ENCODE measurements at regions not wholly inside any gene's neighbourhood (a gene's known extent, or its start where the extent isn't known, plus 50 kb on each side); places are given as distances from the start of the nearest gene placed in this dataset.

GRCh38 chr6:117761610-117762009 lies 86.3 kb downstream of the NUS1 start:
- no peaks in the 10 kb centered on the region for H3K27me3 ChIP-seq
- peaks cover under 1 to 13% of the 10 kb centered on the region in 2 donors for H3K9me3 ChIP-seq
- DNase-seq: no peak

DNA sequence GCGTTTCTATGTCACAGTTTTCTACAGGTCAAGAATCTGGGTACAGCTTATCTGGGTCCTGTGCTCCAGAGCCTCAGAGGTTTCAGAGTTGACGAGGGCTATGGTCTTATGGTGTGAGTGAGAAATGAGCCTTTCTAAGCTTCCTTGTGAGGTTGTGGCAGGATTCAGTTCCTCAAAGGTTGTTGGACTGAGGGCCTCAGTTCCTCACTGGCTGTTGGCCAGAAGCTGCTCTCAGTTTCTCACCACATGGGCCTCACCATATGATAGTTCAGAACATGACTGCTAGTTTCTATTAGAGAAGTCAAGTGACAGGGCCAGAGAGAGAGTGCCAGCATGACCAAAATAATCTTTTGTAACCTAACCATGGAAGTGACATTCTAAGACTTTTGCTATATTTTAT lies 96.1 kb downstream of the NUS1 start:
- no peak overlapping the region for H3K4me3 ChIP-seq
- H3K36me3 ChIP-seq: no peaks in the 10 kb centered on the region
- 71 to 81% methylated on average over 1 to 2 of the region's 2 CpGs for WGBS, 2 donors (ENCODE audit: low coverage in 1 of 2)
- no peaks in the 10 kb centered on the region for H3K4me1 ChIP-seq
- in situ Hi-C loops (cut with MboI; ENCODE audit: low pct_ligation_motif_present in 1 of 4, low pct_unique_long_range_greater_than_20kb in 1 of 4, low sequenced_read_pairs in 3 of 4) (no loop called here), intact Hi-C loops (cut with DNase I; ENCODE audit: low total_unique reads) (no loop called here)
- no peaks in the 10 kb centered on the region for H3K9me3 ChIP-seq
- no peak overlapping the region for H3K27ac ChIP-seq
- H3K27me3 ChIP-seq: no peaks in the 10 kb centered on the region
- peak; percentile 13 for DNase-seq
- TF ChIP-seq POLR2AphosphoS5 (IDR thresholded peaks at IDR 0.05): no peak
- TF ChIP-seq CTCF (IDR thresholded peaks at IDR 0.05): no peak
- no peak for TF ChIP-seq EP300 (IDR thresholded peaks at IDR 0.05; ENCODE audit: low read depth)

More at GRCh38 chr6:117761610-117762009, 86.3 kb downstream of the NUS1 start:
- no peaks in the 10 kb centered on the region for H3K4me1 ChIP-seq
- intact Hi-C loops (cut with DNase I; ENCODE audit: low total_unique reads) (no loop called here), in situ Hi-C loops (cut with MboI; ENCODE audit: low pct_ligation_motif_present in 1 of 4, low pct_unique_long_range_greater_than_20kb in 1 of 4, low sequenced_read_pairs in 3 of 4) (no loop called here)
- no peak overlapping the region for H3K27ac ChIP-seq
- no peak overlapping the region for H3K4me3 ChIP-seq
- WGBS, 2 donors (ENCODE audit: low coverage in 1 of 2): 51 to 100% methylated on average over 1 to 2 of the region's 2 CpGs
- no peak for TF ChIP-seq POLR2AphosphoS5 (IDR thresholded peaks at IDR 0.05)
- no peak for TF ChIP-seq CTCF (IDR thresholded peaks at IDR 0.05)
- no peak for TF ChIP-seq POLR2A (IDR thresholded peaks at IDR 0.05)
- no peak for TF ChIP-seq EP300 (IDR thresholded peaks at IDR 0.05; ENCODE audit: low read depth)
- no peaks in the 10 kb centered on the region for H3K36me3 ChIP-seq

GRCh38 chr6:117776441-117776840 lies 101.2 kb downstream of the NUS1 start:
- Histone ChIP-seq H3K36me3 (no peaks in the 10 kb centered on the region), H3K4me3 (no peak overlapping the region), H3K4me1 (no peaks in the 10 kb centered on the region), H3K27me3 (no peaks in the 10 kb centered on the region), H3K9me3 (no peaks in the 10 kb centered on the region), H3K27ac (no peak overlapping the region)
- no peak for DNase-seq
- TF ChIP-seq EP300 (IDR thresholded peaks at IDR 0.05; ENCODE audit: low read depth): no peak
- TF ChIP-seq POLR2AphosphoS5 (IDR thresholded peaks at IDR 0.05): no peak
- no peak for TF ChIP-seq POLR2A (IDR thresholded peaks at IDR 0.05)
- no peak for TF ChIP-seq CTCF (IDR thresholded peaks at IDR 0.05)
- in situ Hi-C loops (cut with MboI; ENCODE audit: low pct_ligation_motif_present in 1 of 4, low pct_unique_long_range_greater_than_20kb in 1 of 4, low sequenced_read_pairs in 3 of 4) (no loop called here), intact Hi-C loops (cut with DNase I; ENCODE audit: low total_unique reads) (no loop called here)
- 59% methylated on average over 3 of the region's 3 CpGs for WGBS, 2 donors (ENCODE audit: low coverage in 1 of 2)

- 55 to 68% methylated on average over 3 of the region's 3 CpGs for WGBS, 2 donors (ENCODE audit: low coverage in 1 of 2)
- no peaks in the 10 kb centered on the region for H3K27me3 ChIP-seq
- H3K27ac ChIP-seq: no peak overlapping the region
- no peaks in the 10 kb centered on the region for H3K9me3 ChIP-seq
- no peak for DNase-seq
- in situ Hi-C loops (cut with MboI; ENCODE audit: low pct_ligation_motif_present in 1 of 4, low pct_unique_long_range_greater_than_20kb in 1 of 4, low sequenced_read_pairs in 3 of 4) (no loop called here), intact Hi-C loops (cut with DNase I; ENCODE audit: low total_unique reads) (no loop called here)
- no peaks in the 10 kb centered on the region for H3K36me3 ChIP-seq
- no peak overlapping the region for H3K4me3 ChIP-seq
- no peaks in the 10 kb centered on the region for H3K4me1 ChIP-seq
- TF ChIP-seq CTCF (IDR thresholded peaks at IDR 0.05): no peak
- no peak for TF ChIP-seq POLR2AphosphoS5 (IDR thresholded peaks at IDR 0.05)
- no peak for TF ChIP-seq EP300 (IDR thresholded peaks at IDR 0.05; ENCODE audit: low read depth)
- TF ChIP-seq POLR2A (IDR thresholded peaks at IDR 0.05): no peak
These were observed 106.3 kb downstream of the NUS1 start for GRCh38 chr6:117781550-117781949.

Data from transverse colon (tissue), 4 donors.